ENCODE measurements at regions not wholly inside any gene's neighbourhood (a gene's known extent, or its start where the extent isn't known, plus 50 kb on each side); places are given as distances from the start of the nearest gene placed in this dataset.
"Not testable (repeated sequence)": the region's sequence is repeated elsewhere in the genome, so short reads cannot be mapped to it uniquely, and the experiment has no call there.

DNA sequence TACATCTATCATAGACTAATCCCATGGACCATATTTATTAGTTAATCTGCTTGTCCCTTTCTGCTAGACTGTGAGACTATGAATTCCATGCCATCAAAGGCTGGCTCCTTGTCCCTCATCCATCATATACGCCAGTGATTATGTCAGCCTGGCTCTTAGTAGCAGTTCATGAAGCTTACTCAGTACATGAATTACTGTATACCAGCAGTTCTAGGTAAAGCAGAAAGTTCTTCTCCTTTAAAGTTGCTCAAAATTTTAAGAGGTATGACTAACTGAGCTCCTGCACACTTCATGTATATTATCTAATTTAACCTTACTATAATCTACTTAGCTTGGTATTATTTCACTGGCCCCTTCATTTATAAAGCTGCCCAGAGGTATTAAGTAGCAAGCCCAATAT, 190.9 kb upstream of the TBL1XR1 start:
- CTCF ChIA-PET, result no interaction called here
- TF ChIP-seq, protein P1, sequence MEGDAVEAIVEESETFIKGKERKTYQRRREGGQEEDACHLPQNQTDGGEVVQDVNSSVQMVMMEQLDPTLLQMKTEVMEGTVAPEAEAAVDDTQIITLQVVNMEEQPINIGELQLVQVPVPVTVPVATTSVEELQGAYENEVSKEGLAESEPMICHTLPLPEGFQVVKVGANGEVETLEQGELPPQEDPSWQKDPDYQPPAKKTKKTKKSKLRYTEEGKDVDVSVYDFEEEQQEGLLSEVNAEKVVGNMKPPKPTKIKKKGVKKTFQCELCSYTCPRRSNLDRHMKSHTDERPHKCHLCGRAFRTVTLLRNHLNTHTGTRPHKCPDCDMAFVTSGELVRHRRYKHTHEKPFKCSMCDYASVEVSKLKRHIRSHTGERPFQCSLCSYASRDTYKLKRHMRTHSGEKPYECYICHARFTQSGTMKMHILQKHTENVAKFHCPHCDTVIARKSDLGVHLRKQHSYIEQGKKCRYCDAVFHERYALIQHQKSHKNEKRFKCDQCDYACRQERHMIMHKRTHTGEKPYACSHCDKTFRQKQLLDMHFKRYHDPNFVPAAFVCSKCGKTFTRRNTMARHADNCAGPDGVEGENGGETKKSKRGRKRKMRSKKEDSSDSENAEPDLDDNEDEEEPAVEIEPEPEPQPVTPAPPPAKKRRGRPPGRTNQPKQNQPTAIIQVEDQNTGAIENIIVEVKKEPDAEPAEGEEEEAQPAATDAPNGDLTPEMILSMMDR (IDR thresholded peaks at IDR 0.05; ENCODE audit: insufficient read depth, low read length, missing control alignments), result no peak
- POLR2A ChIA-PET, result no interaction called here
- no peak overlapping the region for H3K4me3 ChIP-seq (ENCODE audit: low read depth, low read length)
- no peak for DNase-seq (ENCODE audit: low read depth, low spot score)

GRCh38 chr3:177394231-177395024, 197.1 kb upstream of the TBL1XR1 start:
- POLR2A ChIA-PET; CTCF ChIA-PET; DNase-seq (ENCODE audit: low read depth, low spot score); H3K4me3 ChIP-seq (ENCODE audit: low read depth, low read length): not testable (repeated sequence)

- TF ChIP-seq, protein P1 (IDR thresholded peaks at IDR 0.05; ENCODE audit: insufficient read depth, low read length, missing control alignments), result no peak
- CTCF ChIA-PET, result no interaction called here
- POLR2A ChIA-PET, result no interaction called here
These were observed 199.5 kb upstream of the TBL1XR1 start for GRCh38 chr3:177396733-177397132.

GRCh38 chr3:177401375-177401774, 204.1 kb upstream of the TBL1XR1 start:
- no peak for DNase-seq (ENCODE audit: low read depth, low spot score)
- ChIA-PET POLR2A (no interaction called here), CTCF (no interaction called here)
- TF ChIP-seq, protein P1 (IDR thresholded peaks at IDR 0.05; ENCODE audit: insufficient read depth, low read length, missing control alignments), result no peak
- H3K4me3 ChIP-seq (ENCODE audit: low read depth, low read length), result no peak overlapping the region

More at GRCh38 chr3:177396733-177397132, 199.5 kb upstream of the TBL1XR1 start:
- DNase-seq (ENCODE audit: low read depth, low spot score), result no peak
- no peak overlapping the region for H3K4me3 ChIP-seq (ENCODE audit: low read depth, low read length)

GRCh38 chr3:177402533-177402932, 205.3 kb upstream of the TBL1XR1 start:
- ChIA-PET CTCF (no interaction called here), POLR2A (no interaction called here)
- no peak for DNase-seq (ENCODE audit: low read depth, low spot score)
- TF ChIP-seq, protein P1 (IDR thresholded peaks at IDR 0.05; ENCODE audit: insufficient read depth, low read length, missing control alignments), result no peak
- H3K4me3 ChIP-seq (ENCODE audit: low read depth, low read length), result no peak overlapping the region

- TF ChIP-seq, protein P1 (IDR thresholded peaks at IDR 0.05; ENCODE audit: insufficient read depth, low read length, missing control alignments), result no peak
- DNase-seq (ENCODE audit: low read depth, low spot score), result no peak
- no peak overlapping the region for H3K4me3 ChIP-seq (ENCODE audit: low read depth, low read length)
- CTCF ChIA-PET, result no interaction called here
- POLR2A ChIA-PET, result no interaction called here
These were observed 207.9 kb upstream of the TBL1XR1 start for GRCh38 chr3:177405191-177405672.

DNA sequence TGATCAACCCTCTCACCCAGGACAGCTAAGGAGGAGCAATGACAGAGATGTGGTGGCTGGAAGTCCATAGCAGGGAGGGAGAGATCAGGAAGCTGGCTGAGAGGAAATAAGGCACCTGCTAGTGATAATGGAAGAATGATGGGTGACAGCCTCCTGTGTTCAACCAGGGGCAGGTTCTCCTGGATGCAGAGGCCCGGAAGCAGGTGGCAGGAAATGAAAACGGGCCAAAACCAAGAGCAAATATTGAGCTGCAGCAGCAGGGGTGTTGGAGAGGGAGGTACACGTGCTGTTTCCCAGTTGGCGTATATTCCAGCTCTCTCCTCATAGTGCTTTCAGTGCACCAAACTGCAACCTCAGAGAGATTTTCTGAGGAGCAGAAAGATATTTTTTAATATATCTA, 213.4 kb upstream of the TBL1XR1 start:
- POLR2A ChIA-PET, result no interaction called here
- H3K4me3 ChIP-seq (ENCODE audit: low read depth, low read length), result no peak overlapping the region
- TF ChIP-seq, protein P1 (IDR thresholded peaks at IDR 0.05; ENCODE audit: insufficient read depth, low read length, missing control alignments), result no peak
- CTCF ChIA-PET, result no interaction called here
- no peak for DNase-seq (ENCODE audit: low read depth, low spot score)

All from AG04449 (cell line).